Sigmoid colon (tissue), 6 donors: ENCODE measurements at regions not wholly inside any gene's neighbourhood (a gene's known extent, or its start where the extent isn't known, plus 50 kb on each side); places are given as distances from the start of the nearest gene placed in this dataset.

Experiments
- DNase-seq: peaks from one replicate; pipeline ENCODE4 v3.0.0-alpha.2; 2019
- H3K27ac ChIP-seq, 4 donors: fragments of 200-600 bp; sonication (generic); one replicate each; pipeline ENCODE4 v1.5.1; 2016 to 2019; ENCODE audit warnings: mild to moderate bottlenecking in 1 of 4
- H3K27me3 ChIP-seq, 3 donors: fragments of 200-600 bp; sonication (generic); one replicate each; pipeline ENCODE4 v1.5.1; 2019; ENCODE audit warnings: mild to moderate bottlenecking in 1 of 3
- H3K36me3 ChIP-seq, 4 donors: fragments of 200-600 bp; sonication (generic); one replicate each; pipeline ENCODE4 v1.5.1; 2016 to 2019
- H3K4me1 ChIP-seq, 4 donors: fragments of 200-600 bp; sonication (generic); one replicate each; pipeline ENCODE4 v1.5.1; 2017 to 2019
- H3K4me3 ChIP-seq, 4 donors: fragments of 200-600 bp; sonication (generic); one replicate each; pipeline ENCODE4 v1.5.1; 2017 to 2019; ENCODE audit warnings: mild to moderate bottlenecking in 2 of 4, moderate library complexity in 1 of 4
- H3K9me3 ChIP-seq, 4 donors: fragments of 200-600 bp in 3 of 4; sonication (generic) in 3 of 4; one replicate each; pipeline versions ENCODE4 v1.5.1 to v1.6.1; 2013 to 2019
- CTCF ChIP-seq, 4 experiments: fragments of 450-650 bp in 3 of 4; fragments of 200-600 bp in 1 of 4; IDR thresholded peaks; one replicate each; pipeline ENCODE4 v1.5.1; 2016 to 2019; ENCODE audit warnings: antibody characterized with exemption in 4 of 4, mild to moderate bottlenecking in 3 of 4, moderate library complexity in 2 of 4
- EP300 ChIP-seq, 4 donors: sonication (generic); formaldehyde crosslinking; IDR thresholded peaks; one replicate each; pipeline ENCODE4 v1.6.1; 2017; ENCODE audit warnings: antibody characterized with exemption in 4 of 4
- POLR2A ChIP-seq, 2 donors: fragments of 450-650 bp; IDR thresholded peaks; one replicate each; pipeline ENCODE4 v1.6.1; 2016; ENCODE audit warnings: antibody characterized with exemption in 2 of 2, mild to moderate bottlenecking in 2 of 2, moderate library complexity in 2 of 2
- POLR2AphosphoS5 ChIP-seq, 4 donors: sonication (generic); formaldehyde crosslinking; IDR thresholded peaks; one replicate each; pipeline ENCODE4 v1.6.1; 2017; ENCODE audit warnings: antibody characterized with exemption in 4 of 4
- WGBS, 2 donors: extraction: QIAGEN DNeasy Blood & Tissue Kit; methylation state at CpG; one replicate each; pipeline ENCODE4 v1.1.7; 2013; 5-methylcytosine and 5-hydroxymethylcytosine counted together
- intact Hi-C: fragments of 100-400 bp; cut with DNase I; formaldehyde crosslinking; loops from one replicate; pipeline ENCODE4 v1.15.1; 2023
- donor health status: healthy with polysubstance abuse.
- donor health status: healthy.

GRCh38 chr12:58777815-58778214 lies 142.5 kb downstream of the LRIG3 start:
- no peak for DNase-seq
- Histone ChIP-seq H3K4me1 (no peaks in the 10 kb centered on the region), H3K4me3 (no peak overlapping the region), H3K27ac (no peak overlapping the region), H3K36me3 (no peaks in the 10 kb centered on the region), H3K27me3 (no peaks in the 10 kb centered on the region), H3K9me3 (no peaks in the 10 kb centered on the region)
- TF ChIP-seq POLR2A (IDR thresholded peaks at IDR 0.05): no peak
- no peak for TF ChIP-seq CTCF (IDR thresholded peaks at IDR 0.05)
- TF ChIP-seq EP300 (IDR thresholded peaks at IDR 0.05): no peak
- no peak for TF ChIP-seq POLR2AphosphoS5 (IDR thresholded peaks at IDR 0.05)
- intact Hi-C loops: no loop called here

DNA sequence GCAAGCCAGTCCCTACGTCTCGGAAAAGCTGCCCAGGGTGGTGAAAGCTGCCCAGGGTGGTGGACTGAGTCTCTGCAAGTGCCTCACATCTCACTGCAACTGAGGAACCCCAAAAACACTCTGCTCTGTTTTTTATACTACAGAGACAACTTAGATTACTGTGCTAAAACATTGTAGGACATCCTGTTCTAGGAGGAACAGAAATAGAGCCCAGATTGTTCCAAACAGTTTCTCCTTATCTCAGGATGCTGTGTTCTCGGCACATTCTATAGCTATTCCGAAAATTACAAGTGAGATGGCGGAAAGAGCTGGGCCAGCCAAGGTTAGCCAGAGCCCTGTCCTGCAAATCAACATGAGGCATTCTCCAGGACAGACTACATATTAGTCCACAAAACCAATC lies 138.7 kb downstream of the LRIG3 start:
- TF ChIP-seq CTCF (IDR thresholded peaks at IDR 0.05) (no peak), POLR2AphosphoS5 (IDR thresholded peaks at IDR 0.05) (no peak), POLR2A (IDR thresholded peaks at IDR 0.05) (no peak), EP300 (IDR thresholded peaks at IDR 0.05) (no peak)
- H3K27ac ChIP-seq: no peak overlapping the region
- no peaks in the 10 kb centered on the region for H3K36me3 ChIP-seq
- no peaks in the 10 kb centered on the region for H3K9me3 ChIP-seq
- H3K4me3 ChIP-seq: no peak overlapping the region
- WGBS, 2 donors: 94 to 95% methylated on average over 5 of the region's 5 CpGs
- H3K4me1 ChIP-seq: no peaks in the 10 kb centered on the region
- intact Hi-C loops: no loop called here
- no peak for DNase-seq
- H3K27me3 ChIP-seq: no peaks in the 10 kb centered on the region

GRCh38 chr12:58787021-58787760 lies 133.1 kb downstream of the LRIG3 start:
- no peaks in the 10 kb centered on the region for H3K4me1 ChIP-seq
- intact Hi-C loops: no loop called here
- TF ChIP-seq CTCF (IDR thresholded peaks at IDR 0.05) (no peak), POLR2A (IDR thresholded peaks at IDR 0.05) (no peak), POLR2AphosphoS5 (IDR thresholded peaks at IDR 0.05) (no peak)
- H3K9me3 ChIP-seq: no peaks in the 10 kb centered on the region
- no peak overlapping the region for H3K27ac ChIP-seq
- no peak overlapping the region for H3K4me3 ChIP-seq
- WGBS, 2 donors: 73 to 82% methylated on average over 4 of the region's 4 CpGs
- DNase-seq: no peak
- no peaks in the 10 kb centered on the region for H3K36me3 ChIP-seq
- no peaks in the 10 kb centered on the region for H3K27me3 ChIP-seq

- DNase-seq: no peak
- peaks cover 0 to 3% (median 0%) of the 10 kb centered on the region in 4 donors for H3K9me3 ChIP-seq
- no peaks in the 10 kb centered on the region for H3K36me3 ChIP-seq
- TF ChIP-seq CTCF (IDR thresholded peaks at IDR 0.05) (no peak), POLR2AphosphoS5 (IDR thresholded peaks at IDR 0.05) (no peak), EP300 (IDR thresholded peaks at IDR 0.05) (no peak), POLR2A (IDR thresholded peaks at IDR 0.05) (no peak)
- 95 to 96% methylated on average over 6 of the region's 6 CpGs for WGBS, 2 donors
- H3K4me3 ChIP-seq: no peak overlapping the region
- no peak overlapping the region for H3K27ac ChIP-seq
- H3K4me1 ChIP-seq: no peaks in the 10 kb centered on the region
- intact Hi-C loops: no loop called here
- H3K27me3 ChIP-seq: no peaks in the 10 kb centered on the region
Observed at GRCh38 chr12:58794859-58795258, 125.4 kb downstream of the LRIG3 start.

DNA sequence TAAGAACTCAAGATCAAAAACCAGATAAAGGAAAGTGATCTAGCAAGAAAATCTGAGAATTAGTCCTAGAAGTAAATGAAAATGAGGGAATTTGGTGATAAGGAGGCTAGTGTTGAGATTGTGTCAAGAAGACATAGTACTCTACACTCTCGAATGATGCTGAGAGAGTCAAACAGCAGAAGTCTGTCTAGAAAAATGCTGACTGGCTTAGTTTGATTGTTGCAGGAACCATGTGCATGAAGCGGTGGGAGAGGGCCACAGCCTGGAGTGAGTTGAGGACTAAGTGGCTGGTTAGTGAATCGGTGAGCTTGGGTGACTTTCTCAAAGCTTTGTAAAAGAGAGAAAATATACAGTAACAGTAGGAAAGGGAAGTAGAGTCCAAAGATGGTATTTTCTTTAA lies 124.5 kb downstream of the LRIG3 start:
- Histone ChIP-seq H3K27me3 (no peaks in the 10 kb centered on the region), H3K4me1 (no peaks in the 10 kb centered on the region), H3K27ac (no peak overlapping the region), H3K4me3 (no peak overlapping the region), H3K36me3 (no peaks in the 10 kb centered on the region), H3K9me3 (peaks cover 0 to 3% (median 0%) of the 10 kb centered on the region in 4 donors)
- WGBS, 2 donors: 91 to 93% methylated on average over 3 of the region's 3 CpGs
- intact Hi-C loops: no loop called here
- TF ChIP-seq CTCF (IDR thresholded peaks at IDR 0.05) (no peak), POLR2AphosphoS5 (IDR thresholded peaks at IDR 0.05) (no peak), EP300 (IDR thresholded peaks at IDR 0.05) (no peak), POLR2A (IDR thresholded peaks at IDR 0.05) (no peak)
- DNase-seq: no peak
